Testis (tissue), 2 donors: ENCODE measurements at regions not wholly inside any gene's neighbourhood (a gene's known extent, or its start where the extent isn't known, plus 50 kb on each side); places are given as distances from the start of the nearest gene placed in this dataset.

Experiments used
- POLR2A ChIP-seq: fragments of 450-650 bp; IDR thresholded peaks from one replicate; pipeline ENCODE4 v1.6.1; 2017; ENCODE audit warnings: antibody characterized with exemption, mild to moderate bottlenecking, moderate library complexity
- TF ChIP-seq, protein P1 (sequence below), 3 experiments: fragments of 450-650 bp in 2 of 3; fragments of 200-600 bp in 1 of 3; sonication (generic) in 1 of 3; IDR thresholded peaks; one replicate each; pipeline ENCODE4 v1.5.1; 2016 to 2019; ENCODE audit warnings: antibody characterized with exemption in 3 of 3, mild to moderate bottlenecking in 2 of 3, moderate library complexity in 1 of 3

DNA sequence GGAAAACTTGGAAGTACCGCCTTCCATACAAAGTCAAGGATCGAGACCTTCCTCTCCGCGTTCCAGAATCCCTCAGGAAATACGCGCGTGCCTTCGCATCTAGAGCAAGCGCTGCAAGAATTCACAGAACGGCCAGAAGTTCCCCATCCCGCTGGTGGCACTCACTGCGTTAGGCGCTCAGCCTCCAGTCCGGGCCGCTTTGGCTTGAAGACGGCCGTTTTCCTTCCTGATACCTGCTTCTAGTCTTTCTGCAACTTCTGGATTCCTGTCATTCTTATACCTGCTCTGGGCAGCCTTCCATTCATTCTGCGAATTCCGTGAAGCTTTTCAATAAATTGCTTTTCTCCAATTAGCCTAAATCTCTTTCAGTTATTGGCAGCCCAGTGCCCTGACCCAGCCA lies 896.4 kb downstream of the TRIML1 start:
- TF ChIP-seq, protein P1, sequence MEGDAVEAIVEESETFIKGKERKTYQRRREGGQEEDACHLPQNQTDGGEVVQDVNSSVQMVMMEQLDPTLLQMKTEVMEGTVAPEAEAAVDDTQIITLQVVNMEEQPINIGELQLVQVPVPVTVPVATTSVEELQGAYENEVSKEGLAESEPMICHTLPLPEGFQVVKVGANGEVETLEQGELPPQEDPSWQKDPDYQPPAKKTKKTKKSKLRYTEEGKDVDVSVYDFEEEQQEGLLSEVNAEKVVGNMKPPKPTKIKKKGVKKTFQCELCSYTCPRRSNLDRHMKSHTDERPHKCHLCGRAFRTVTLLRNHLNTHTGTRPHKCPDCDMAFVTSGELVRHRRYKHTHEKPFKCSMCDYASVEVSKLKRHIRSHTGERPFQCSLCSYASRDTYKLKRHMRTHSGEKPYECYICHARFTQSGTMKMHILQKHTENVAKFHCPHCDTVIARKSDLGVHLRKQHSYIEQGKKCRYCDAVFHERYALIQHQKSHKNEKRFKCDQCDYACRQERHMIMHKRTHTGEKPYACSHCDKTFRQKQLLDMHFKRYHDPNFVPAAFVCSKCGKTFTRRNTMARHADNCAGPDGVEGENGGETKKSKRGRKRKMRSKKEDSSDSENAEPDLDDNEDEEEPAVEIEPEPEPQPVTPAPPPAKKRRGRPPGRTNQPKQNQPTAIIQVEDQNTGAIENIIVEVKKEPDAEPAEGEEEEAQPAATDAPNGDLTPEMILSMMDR (IDR thresholded peaks at IDR 0.05) = no peak
- TF ChIP-seq POLR2A = no peak
